GM18909 (cell line): ENCODE measurements at regions not wholly inside any gene's neighbourhood (a gene's known extent, or its start where the extent isn't known, plus 50 kb on each side); places are given as distances from the start of the nearest gene placed in this dataset.
"Not testable (repeated sequence)": the region's sequence is repeated elsewhere in the genome, so short reads cannot be mapped to it uniquely, and the experiment has no call there.

Source experiments
- ATAC-seq: cut with Tn5 transposase; IDR thresholded peaks from one replicate; pipeline ENCODE4 v1.9.1; 2021; ENCODE audit warnings: mild to moderate bottlenecking; ENCODE audit not compliant: unreplicated experiment, poor library complexity

DNA sequence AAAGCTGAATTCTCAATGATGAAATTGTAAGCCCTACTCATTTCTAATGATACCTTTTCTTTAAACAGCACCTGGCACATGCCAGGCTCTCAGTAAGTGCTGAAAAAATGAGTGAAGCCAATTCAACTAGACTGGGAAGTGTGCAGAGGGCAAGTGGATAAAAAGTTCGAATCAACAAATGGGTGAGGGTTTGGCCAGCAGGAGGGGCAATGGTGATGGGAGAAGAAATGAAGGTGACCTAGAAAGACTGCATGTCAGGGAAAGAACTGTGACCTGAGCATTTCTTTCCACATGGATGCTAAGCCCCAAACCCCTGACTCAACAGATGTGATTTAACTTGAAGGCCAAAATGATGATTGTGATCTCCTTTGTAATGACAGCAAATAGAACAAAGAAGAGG is 54.6 kb downstream of the DKK1 start:
- ATAC-seq = no peak

DNA sequence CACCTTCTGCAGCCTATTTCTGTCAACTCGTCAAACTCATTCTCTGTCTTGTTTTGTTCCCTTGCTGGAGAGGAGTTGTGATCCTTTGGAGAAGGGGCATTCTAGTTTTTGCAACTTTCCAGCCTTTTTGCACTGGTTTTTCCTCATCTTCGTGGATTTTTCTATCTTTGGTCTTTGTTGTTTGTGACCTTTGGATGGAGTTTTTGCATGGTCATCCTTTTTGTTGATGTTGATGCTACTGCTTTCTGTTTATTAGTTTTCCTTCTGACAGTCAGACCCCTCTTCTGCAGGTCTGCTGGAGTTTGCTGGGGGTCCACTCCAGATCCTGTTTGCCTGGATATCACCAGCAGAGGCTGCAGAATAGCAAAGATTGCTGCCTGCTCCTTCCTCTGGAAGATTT is 60.1 kb downstream of the DKK1 start:
- not testable (repeated sequence) for ATAC-seq

DNA sequence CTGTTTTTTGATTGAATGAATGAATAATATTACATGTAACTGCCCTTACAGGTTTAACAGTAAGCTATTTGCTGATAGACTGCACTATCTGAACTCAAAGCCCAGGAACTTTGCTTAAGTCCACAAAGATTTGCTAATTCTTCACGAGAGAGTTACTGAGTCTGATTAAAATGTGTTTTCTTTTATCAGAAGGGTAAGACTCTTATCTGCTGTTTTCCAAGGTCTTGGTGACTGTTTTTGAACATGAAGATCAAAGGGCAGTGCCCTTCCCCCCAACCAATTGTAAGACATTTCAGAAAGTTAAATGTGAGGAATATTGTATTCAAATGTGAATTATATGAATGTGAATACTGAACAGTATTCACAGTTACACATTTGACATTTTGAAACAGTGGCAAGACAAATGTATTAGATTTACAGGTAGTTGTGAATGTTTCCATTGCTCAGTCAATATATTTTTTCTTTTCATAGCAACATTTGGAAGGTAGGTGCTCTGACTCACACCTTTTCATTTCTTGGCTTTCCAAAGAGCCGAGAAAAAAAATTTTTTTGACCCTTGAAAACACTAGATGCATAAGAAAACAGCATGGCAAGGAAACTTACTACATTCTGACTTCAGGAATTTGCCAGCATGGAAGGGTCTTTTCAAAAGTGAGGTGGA is 62.7 kb downstream of the DKK1 start:
- no peak for ATAC-seq

DNA sequence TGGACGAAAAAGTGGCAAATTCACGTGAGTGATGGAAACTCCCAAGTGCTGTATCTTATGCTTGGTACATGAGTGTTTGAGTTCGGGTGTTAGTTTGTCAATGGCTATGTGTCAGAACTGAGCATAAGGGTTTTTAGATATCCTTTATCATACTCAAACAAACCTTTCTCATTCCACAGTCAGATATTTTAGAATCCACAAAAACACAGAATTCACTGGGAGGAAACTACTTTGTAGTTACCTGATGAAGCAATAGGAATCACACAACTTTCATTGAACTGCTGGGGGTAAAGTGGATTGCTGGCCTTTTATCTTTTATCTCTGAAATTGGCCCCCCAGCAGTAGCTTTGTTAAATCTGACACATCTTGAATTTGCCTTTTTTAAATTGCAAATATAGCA is 64.0 kb downstream of the DKK1 start:
- ATAC-seq = no peak

DNA sequence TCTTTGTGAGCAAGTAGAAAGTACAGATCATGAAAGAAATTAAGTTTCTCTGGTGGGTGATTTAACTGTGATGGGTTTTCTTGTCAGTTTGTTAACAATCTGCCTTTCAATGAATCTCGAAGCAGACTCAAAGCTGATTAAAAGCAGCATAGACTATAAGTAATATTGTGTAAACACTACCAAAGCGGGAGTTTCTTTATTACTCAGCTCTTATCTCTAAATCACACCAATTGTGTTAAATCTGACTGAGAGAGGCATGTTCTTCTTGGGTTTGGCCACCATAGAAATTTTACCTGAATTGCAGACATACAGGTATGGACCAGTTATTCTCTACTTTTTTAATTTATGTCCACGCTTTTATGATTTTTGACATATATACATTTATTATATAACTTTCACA is 65.2 kb downstream of the DKK1 start:
- ATAC-seq = no peak

DNA sequence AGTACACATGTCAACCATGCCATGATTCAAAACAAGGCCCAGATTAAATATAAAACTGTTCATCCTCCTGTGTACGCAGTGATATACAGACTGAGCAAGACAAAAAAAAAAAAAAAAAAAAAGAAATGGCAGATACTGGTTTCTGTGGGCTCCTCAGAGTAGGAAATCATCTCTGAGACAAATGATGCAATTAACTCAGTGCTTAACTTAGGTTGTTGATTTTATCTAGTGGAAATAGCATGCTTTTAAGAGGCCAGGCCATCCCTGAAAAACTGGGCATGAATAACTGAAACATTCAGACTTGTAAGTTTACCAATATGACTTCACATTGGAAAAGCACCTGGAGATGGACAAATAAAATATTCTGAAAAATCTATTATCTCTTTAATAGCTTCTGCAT is 69.0 kb downstream of the DKK1 start:
- ATAC-seq = no peak

DNA sequence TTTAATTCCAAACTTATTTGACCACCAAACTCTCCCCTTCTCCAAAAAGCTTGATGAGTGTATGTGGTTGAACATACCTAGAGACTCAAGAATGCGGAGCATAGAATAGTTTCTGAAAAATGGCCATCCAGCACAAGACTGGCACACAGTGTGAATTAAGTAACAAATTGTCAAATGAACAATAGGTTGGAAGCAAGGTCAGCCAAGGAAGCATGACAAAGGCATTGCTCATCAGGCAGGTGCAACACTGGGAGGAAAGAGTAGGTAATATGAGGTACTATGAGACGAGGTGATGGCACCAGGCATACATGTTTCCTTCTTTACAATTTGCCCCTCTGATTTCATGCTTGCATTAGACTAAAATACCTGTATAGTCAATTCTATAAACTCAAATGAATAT is 73.7 kb downstream of the DKK1 start:
- no peak for ATAC-seq

DNA sequence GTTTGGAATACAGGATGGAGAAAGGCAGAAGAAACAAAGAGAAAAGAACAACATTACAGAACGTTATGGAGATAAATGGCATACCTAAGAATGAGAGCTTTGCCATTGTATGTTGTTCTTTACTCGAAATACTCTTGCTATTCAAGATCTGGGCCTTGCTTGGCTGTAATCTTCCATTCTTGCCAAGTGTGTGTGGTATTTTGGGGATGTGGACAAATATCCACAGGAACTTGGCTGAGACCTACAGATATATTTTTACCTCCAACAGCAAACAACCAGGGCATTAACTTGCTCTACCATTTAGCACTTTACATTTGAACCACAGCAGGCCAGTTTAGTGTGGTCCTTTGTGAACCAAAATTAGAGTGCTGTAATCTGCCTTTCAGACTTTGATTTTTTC is 76.3 kb downstream of the DKK1 start:
- no peak for ATAC-seq

DNA sequence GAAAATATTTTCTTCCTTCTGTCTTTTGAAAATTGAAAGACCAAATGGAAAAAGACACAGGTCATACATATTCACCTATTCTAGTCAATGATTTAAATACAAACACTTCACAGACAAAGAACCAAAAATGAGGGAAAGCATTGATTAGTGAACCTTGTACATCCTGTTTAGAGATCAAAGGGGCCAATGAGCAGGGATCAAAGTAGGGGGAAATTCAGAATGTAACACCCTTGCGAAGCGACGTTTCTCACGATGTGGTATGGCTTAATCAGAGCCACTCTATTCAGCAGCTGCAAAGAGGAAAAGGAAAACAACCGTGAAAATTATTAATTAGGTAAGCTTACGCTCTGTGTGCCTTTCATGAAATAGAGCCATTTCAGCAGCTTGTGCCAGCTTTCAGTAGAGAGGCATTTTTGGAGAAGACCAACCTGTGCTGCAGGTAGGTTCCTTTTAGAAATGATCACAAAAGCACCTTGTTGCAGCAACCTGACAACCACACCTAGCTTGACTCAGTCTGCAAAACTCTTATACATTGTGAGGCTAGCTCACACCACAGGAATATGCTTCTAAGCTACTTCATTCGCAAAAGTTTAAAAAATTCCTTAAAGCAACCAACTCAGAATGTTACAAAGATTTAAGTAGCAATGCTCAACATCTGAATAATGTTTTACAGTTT is 78.0 kb downstream of the DKK1 start:
- ATAC-seq = no peak

DNA sequence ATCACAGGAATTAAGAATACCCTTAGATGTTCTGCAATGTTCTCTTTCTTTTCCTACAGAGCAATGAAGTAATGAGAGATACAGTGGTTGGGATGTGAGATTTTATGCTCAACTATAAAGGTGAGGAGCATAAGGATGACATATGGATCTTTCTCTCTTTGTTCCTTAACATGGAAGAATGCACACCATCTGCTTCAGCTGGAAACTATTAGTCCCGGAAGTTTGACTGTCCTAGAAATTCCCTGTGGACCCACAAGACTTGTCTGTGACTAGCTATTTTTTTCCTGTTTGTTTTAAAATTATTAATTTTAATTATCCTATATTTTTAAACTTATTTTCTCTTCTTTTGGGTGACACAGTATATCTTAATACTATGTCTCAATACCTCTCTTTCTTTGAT is 80.2 kb downstream of the DKK1 start:
- ATAC-seq = no peak

DNA sequence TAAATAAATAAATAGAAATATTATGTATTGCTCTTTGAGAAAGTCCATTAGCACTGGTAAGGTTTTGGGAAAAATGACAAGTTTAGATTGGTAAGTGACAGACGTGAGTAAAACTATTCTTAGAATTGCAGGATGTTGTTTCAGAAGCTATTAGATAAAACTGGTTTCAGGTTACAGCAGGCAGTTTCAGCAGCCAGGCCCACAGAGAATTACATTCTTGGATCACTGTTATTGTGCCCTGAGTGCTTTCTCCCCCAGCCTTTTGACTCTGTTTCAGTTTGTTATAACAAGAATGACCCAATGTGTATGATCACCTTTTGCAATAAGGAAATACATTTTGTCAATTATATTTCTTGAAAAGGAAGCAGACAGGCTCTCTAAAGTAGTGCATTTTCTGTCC is 86.5 kb downstream of the DKK1 start:
- no peak for ATAC-seq

DNA sequence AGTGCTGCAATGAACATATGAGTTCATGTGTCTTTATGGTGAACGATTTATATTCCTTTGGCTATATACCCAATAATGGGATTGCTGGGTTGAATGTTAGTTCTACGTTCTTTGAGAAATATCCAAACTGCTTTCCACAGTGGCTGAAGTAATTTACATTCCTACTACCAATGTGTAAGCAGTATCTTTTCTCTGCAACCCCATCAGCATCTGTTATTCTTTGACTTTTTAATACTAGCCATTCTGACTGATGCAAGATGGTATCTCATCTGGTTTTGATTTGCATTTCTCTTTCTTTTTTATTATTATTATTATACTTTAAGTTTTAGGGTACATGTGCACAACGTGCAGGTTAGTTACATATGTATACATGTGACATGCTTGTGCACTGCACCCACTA is 89.7 kb downstream of the DKK1 start:
- not testable (repeated sequence) for ATAC-seq

DNA sequence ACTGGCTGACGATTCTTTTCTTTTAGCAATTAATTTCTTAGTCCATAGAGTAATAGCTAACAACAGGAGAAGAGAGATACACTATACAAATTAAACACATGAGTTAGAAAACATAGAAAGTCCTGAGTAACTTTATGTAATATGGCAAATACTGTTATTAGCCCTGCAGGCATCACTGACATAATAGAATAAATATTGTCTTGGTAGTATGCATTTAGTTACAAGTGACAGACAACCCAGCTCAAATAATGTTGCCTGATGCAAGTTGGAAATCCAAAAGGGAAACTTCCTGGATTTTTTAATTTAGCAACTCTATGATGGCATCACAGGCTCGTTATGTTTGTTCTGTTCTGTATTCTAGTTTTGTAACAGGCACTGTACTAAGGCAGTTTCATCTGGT is 95.1 kb downstream of the DKK1 start:
- no peak for ATAC-seq

DNA sequence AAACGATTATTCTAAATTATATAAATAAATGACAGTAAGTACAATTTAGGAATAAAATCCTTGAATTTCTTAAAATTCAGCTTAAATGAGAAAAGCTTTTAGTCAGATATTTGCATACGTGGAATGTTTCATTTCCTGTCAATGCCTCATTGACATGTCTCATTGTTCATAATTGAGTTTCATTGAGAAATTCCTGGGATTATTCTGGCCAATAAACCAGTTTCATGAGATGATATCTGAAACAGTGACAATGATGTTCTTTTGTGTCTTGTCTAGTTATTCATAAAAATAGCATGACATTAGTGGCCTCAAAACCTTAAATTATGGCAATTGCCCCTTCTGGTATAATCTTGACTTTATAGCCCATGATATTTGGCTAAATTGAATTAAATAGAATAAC is 95.8 kb downstream of the DKK1 start:
- no peak for ATAC-seq

DNA sequence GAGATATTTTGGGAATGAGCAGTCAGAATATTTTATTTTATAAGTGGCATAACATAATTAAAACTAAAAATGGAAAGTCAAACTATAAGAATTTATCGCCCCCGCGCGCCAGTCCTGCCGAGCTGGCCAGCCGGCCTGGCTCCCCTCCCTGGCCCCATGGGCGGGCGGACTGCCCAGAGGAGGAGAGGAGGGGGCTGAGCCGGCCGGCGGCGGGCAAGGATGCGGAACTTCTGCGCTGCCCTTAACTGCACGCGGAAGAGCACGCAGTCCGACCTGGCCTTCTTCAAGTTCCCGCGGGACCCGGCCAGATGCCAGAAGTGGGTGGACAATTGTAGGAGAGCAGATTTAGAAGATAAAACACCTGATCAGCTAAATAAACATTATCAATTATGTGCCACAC is 96.8 kb downstream of the DKK1 start:
- no peak for ATAC-seq

DNA sequence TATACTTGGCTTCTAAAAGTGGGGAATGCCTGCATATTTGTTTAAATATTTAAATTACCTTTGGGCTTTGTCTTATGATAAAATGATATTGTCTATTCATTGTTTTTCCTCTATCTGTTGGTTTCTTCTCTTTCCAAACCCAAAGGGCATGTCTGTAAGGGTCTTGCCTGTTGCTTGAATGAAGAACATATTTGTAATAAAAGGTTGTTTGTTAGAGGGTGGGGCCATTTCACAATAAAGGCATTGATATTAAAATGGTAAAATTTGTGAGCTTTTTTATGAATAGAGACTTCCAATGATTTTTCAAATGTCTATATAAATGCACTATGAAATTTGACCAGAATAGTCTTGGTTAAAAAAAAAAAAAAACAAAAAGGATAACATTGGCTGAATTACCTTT is 105.2 kb downstream of the DKK1 start:
- ATAC-seq = no peak

DNA sequence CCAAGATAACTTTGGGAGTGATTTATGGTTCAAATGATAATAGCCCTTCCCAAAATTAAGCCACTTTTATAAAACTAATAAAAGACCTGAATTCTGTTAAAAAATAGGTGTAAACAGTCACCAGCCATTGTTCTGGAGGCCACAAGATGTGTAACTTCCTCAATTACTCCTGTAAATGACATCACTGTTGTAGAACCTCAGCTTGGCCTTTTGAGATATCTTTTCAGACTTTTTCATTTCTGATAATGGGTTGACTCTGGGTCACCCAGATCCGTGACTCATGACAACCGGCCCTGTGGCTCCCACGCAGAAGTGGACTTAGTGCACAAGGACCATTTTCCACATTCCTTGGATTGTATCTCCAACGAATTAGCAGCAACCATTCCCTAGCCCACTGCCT is 106.6 kb downstream of the DKK1 start:
- ATAC-seq = no peak

DNA sequence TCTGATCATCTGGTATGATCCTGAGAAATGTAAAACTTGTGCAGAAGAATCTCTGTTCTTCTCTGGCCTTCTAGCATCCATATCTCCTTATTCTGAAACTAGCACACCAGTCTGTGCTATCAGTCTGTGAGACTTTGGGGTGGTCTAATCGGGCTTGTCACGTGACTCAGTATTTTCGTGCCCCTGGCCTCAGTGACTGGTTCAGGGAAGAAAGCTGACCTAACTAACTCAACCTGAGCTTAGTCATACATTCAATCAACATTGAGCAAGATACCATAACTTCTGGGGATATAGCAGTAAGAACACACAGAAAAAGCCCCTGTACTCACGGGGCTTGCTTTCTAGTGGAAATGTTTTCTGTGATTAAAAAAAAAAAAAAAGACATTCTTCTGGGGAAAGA is 109.3 kb downstream of the DKK1 start:
- no peak for ATAC-seq

DNA sequence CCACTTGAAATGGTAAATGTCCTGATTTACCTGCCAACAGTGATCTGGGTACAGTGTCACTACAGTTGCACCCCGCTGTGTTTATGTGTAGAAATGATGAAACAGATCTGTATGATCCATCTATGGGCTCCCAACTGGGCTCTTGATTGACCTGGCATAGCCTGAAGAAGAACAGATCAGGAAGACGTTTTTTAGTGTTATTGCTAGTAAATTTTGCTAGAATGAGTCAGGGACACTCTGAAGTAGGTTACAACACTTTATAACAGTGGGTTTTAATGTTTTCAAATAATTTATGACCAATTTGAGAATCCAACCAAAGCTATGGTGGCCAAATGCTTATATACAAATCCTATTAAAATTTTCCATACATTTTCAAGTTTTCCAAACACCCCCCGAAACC is 110.3 kb downstream of the DKK1 start:
- ATAC-seq = no peak

DNA sequence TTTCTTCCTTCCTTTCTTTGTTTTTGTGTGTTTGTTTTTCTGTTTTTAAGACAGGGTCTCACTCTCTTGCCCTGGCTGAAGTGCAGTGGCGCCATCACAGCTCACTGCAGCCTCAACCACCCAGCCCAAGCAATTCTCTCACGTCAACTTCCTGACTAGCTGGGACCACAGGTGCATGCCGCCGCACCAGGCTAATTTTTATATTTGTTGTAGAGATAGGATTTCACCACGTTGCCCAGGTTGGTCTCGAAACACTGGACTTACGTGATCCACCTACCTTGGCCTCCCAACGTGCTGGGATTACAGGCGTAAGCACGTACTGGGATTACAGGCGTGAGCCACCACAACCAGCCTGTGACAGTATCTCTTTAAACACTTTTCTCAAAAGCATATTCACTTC is 120.7 kb downstream of the DKK1 start:
- no peak for ATAC-seq

DNA sequence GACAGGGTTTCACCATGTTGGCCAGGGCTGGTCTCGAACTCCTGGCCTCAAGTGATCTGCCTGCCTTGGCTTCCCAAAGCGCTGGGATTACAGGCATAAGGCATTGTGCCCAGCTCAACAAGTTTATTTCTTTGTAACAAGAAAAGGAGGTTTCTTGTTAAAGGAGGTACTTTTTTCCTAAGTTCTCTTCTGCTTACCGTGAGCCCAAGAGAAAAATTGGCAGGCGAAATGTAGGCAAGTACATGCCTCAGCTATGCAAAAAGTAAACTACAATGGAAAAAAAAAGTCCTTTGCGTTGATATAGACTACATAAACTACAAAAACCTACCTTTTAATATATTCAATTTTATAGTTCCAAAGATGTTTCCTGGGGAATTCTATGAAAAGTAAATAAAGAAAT is 122.6 kb downstream of the DKK1 start:
- ATAC-seq = no peak

DNA sequence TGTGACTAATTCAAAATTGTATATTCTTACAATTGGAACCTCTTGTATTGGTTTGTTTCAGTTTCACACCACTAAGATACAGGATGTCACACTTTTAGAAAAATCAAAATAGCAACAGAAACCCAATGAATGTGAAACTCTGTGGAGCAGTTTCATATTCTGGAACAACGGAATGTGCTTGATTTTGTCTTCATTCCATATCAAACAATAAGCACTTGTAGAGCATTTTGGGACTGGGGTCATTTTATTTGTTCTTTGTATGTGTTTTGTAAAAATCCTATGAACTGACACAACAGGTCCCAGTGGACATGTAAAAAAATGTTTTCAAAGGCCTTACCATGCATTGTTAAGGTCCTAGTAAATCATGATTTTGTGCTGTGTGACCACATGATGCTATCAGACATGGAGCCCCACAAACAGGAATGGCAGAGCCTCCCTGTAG is 123.1 kb downstream of the DKK1 start:
- ATAC-seq = peak; percentile 87
